ENCODE measurements at regions not wholly inside any gene's neighbourhood (a gene's known extent, or its start where the extent isn't known, plus 50 kb on each side); places are given as distances from the start of the nearest gene placed in this dataset.

DNA sequence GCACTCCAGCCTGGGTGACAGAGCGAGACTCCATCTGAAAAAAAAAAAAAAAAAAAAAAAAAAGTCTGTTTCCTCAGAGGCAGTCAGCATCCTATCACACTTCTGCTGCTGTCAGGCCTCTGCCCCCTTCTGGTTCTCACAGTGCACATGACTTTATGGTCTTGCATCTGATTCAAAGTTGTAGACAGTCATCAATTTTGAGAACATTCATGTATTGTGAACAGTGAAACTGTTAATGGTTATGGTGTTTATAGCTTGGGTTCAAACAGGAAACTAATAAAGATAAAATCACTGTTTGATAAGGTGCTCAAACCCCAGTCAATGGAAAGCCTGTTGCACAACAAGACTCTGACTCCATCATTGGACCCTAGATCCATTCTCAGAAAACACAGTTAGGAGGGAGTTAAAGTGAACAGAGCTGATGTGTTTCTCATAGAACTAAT is 61.4 kb downstream of the FOXD1 start:
- no peak for FAIRE-seq
- CTCF ChIA-PET = no interaction called here

DNA sequence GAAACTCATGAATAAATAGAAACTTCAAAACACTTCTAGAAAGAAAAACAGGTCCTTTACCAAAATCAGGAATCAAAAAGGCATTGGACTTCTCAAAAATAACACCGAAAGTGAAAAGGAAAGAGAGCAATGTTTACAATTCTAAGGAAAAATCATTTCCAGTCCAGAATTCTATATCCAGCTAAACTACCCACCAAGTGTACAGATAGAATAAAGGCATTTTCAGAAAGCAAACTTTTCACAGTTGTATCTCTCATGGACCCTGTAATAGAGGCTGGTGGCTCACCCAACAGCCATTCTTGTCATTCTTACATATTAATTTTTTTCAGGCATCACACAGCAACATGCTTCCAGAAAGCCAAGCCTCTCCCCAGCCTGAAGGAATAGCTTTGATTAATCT is 63.7 kb downstream of the FOXD1 start:
- Histone ChIP-seq H3K79me2 (ENCODE audit: control insufficient read depth, insufficient read depth, low read length) (no peaks in the 10 kb centered on the region), H2AFZ (ENCODE audit: control insufficient read depth, low read depth, low read length) (no peak overlapping the region), H4K20me1 (ENCODE audit: control insufficient read depth, insufficient read depth) (no peaks in the 10 kb centered on the region), H3K4me1 (ENCODE audit: control insufficient read depth, insufficient read depth, low read length) (peaks cover 11% of the 10 kb centered on the region), H3K4me3 (no peak overlapping the region), H3K9ac (ENCODE audit: control insufficient read depth, insufficient read depth, low read length) (no peak overlapping the region), H3K4me2 (ENCODE audit: control insufficient read depth, insufficient read depth) (no peak overlapping the region), H3K36me3 (ENCODE audit: control insufficient read depth in 2 of 2, insufficient read depth in 2 of 2, low read length in 1 of 2) (no peaks in the 10 kb centered on the region), H3K27ac (ENCODE audit: control insufficient read depth, insufficient read depth) (no peak overlapping the region), H3K27me3 (replicated peaks in 1 of 2; ENCODE audit: control insufficient read depth in 2 of 2, insufficient read depth in 2 of 2, low read length in 1 of 2) (peaks cover 7 to 11% of the 10 kb centered on the region in 2 experiments), H3K9me3 (replicated peaks; ENCODE audit: control insufficient read depth, insufficient read depth, low read length) (peaks cover 23% of the 10 kb centered on the region)
- ChIA-PET RAD21 (ENCODE audit: unreplicated experiment) (no interaction called here), CTCF (no interaction called here), POLR2A (interaction anchor here (0.6 kb wide), 1 partner anchor 56 kb away, joined by 5 read pairs; no protein-coding TSS in a partner anchor), SMC1A (ENCODE audit: uncharacterized antibody, unreplicated experiment) (no interaction called here)
- in situ Hi-C loops (cut with MboI) (no loop called here), intact Hi-C loops (cut with micrococcal nuclease; ENCODE audit: unreplicated experiment) (loop anchor here (10.0 kb wide), 1 partner anchor 60 kb away; the partner anchor contains the start of gene FOXD1)
- TF ChIP-seq, protein P1, sequence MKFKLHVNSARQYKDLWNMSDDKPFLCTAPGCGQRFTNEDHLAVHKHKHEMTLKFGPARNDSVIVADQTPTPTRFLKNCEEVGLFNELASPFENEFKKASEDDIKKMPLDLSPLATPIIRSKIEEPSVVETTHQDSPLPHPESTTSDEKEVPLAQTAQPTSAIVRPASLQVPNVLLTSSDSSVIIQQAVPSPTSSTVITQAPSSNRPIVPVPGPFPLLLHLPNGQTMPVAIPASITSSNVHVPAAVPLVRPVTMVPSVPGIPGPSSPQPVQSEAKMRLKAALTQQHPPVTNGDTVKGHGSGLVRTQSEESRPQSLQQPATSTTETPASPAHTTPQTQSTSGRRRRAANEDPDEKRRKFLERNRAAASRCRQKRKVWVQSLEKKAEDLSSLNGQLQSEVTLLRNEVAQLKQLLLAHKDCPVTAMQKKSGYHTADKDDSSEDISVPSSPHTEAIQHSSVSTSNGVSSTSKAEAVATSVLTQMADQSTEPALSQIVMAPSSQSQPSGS (IDR thresholded peaks at IDR 0.05; ENCODE audit: low read length) = no peak
- TF ChIP-seq YBX1 (IDR thresholded peaks at IDR 0.05) (no peak), ZNF384 (IDR thresholded peaks at IDR 0.05; ENCODE audit: borderline replicate concordance, low read depth, low read length) (no peak)
- no peak for FAIRE-seq
- 41% methylated on average over 1 of the region's 1 CpG for WGBS (ENCODE audit: insufficient coverage, insufficient replicate concordance, low lambda C conversion rate, missing lambda C conversion rate)
- BruUV-seq (replicated peaks) = no TSS peak
- no peak for DNase-seq (ENCODE audit: low read depth, low spot score)
- ATAC-seq = no peak

More for the DNA sequence above, 61.4 kb downstream of the FOXD1 start:
- Histone ChIP-seq H3K9me3 (replicated peaks; ENCODE audit: control insufficient read depth, insufficient read depth, low read length) (peaks cover 14% of the 10 kb centered on the region), H3K79me2 (ENCODE audit: control insufficient read depth, insufficient read depth, low read length) (no peaks in the 10 kb centered on the region), H3K36me3 (ENCODE audit: control insufficient read depth in 2 of 2, insufficient read depth in 2 of 2, low read length in 1 of 2) (no peaks in the 10 kb centered on the region), H3K27ac (ENCODE audit: control insufficient read depth, insufficient read depth) (peak overlapping the region; percentile 39), H3K4me1 (ENCODE audit: control insufficient read depth, insufficient read depth, low read length) (peaks cover 11% of the 10 kb centered on the region), H3K4me2 (ENCODE audit: control insufficient read depth, insufficient read depth) (peak overlapping the region; percentile 43), H4K20me1 (ENCODE audit: control insufficient read depth, insufficient read depth) (no peaks in the 10 kb centered on the region), H2AFZ (ENCODE audit: control insufficient read depth, low read depth, low read length) (no peak overlapping the region; the same call in 1 of the 2 replicates), H3K27me3 (replicated peaks in 1 of 2; ENCODE audit: control insufficient read depth in 2 of 2, insufficient read depth in 2 of 2, low read length in 1 of 2) (no peaks in the 10 kb centered on the region; a peak in 1 of 4 replicates), H3K9ac (ENCODE audit: control insufficient read depth, insufficient read depth, low read length) (no peak overlapping the region), H3K4me3 (peak overlapping the region; percentile 22; the same call in 1 of the 2 replicates)
- DNase-seq (ENCODE audit: low read depth, low spot score) = peak; percentile 32
- intact Hi-C loops (cut with micrococcal nuclease; ENCODE audit: unreplicated experiment) = loop anchor here (10.0 kb wide), 1 partner anchor 58 kb away; the partner anchor contains the start of gene FOXD1
- SMC1A ChIA-PET (ENCODE audit: uncharacterized antibody, unreplicated experiment) = interaction anchor here (0.8 kb wide), 1 partner anchor 13 kb away, joined by 3 read pairs; no protein-coding TSS in a partner anchor
- peak; percentile 64 for ATAC-seq
- no CpG with 5 or more reads among the region's 1 CpG for WGBS (ENCODE audit: insufficient coverage, insufficient replicate concordance, low lambda C conversion rate, missing lambda C conversion rate)
- RAD21 ChIA-PET (ENCODE audit: unreplicated experiment) = no interaction called here
- TF ChIP-seq PAX5 (IDR thresholded peaks at IDR 0.05; ENCODE audit: borderline replicate concordance, low read depth, low read length) = no peak
- TF ChIP-seq RAD21 (IDR thresholded peaks at IDR 0.05; ENCODE audit: insufficient read depth, low read depth, low read length) = 0 out of 2 replicates have a peak, but pooled peaks have one; percentile 8
- TF ChIP-seq MEF2A (IDR thresholded peaks at IDR 0.05; ENCODE audit: insufficient read depth, low read depth, low read length) = no peak
- peak; percentile 60; the same call in 1 of the 2 replicates for TF ChIP-seq ZNF384 (IDR thresholded peaks at IDR 0.05; ENCODE audit: borderline replicate concordance, low read depth, low read length)
- TF ChIP-seq SMC3 (IDR thresholded peaks at IDR 0.05; ENCODE audit: borderline replicate concordance, low read length) = peak; percentile 5; the same call in 1 of the 2 replicates
- peak in 1 of 2 experiments; percentile 32; a peak in 1 of 4 replicates for TF ChIP-seq BHLHE40 (IDR thresholded peaks at IDR 0.05; ENCODE audit: borderline replicate concordance in 1 of 2, low read depth in 2 of 2, low read length in 1 of 2)
- POLR2A ChIA-PET = interaction anchor here (0.6 to 1.6 kb wide), 3 partner anchors 9 to 1156 kb away, joined by 3 to 9 read pairs (median 3); no protein-coding TSS in a partner anchor
- BruUV-seq (replicated peaks) = no TSS peak
- in situ Hi-C loops (cut with MboI) = no loop called here
